ENCODE measurements at regions not wholly inside any gene's neighbourhood (a gene's known extent, or its start where the extent isn't known, plus 50 kb on each side); places are given as distances from the start of the nearest gene placed in this dataset.

GRCh38 chr2:108189316-108189715, 50.5 kb upstream of the SULT1C3 start:
- TF ChIP-seq CBX8 (IDR thresholded peaks at IDR 0.05; ENCODE audit: borderline replicate concordance, extremely low read depth, low read depth, low read length, poor library complexity, severe bottlenecking) (no peak), JUND (IDR thresholded peaks at IDR 0.05; ENCODE audit: borderline replicate concordance, low read depth, low read length) (no peak), JUND (tag; IDR thresholded peaks at IDR 0.05; ENCODE audit: borderline replicate concordance, low read depth, low read length) (no peak)
- DNase-seq (ENCODE audit: extremely low read depth in 1 of 4, low spot score in 3 of 4) (no peak), FAIRE-seq (no peak), ATAC-seq (no peak)
- WGBS (ENCODE audit: insufficient coverage, low coverage, missing lambda C conversion rate), result 0% methylated on average over 1 of the region's 1 CpG
- POLR2A ChIA-PET, result no interaction called here
- Histone ChIP-seq H3K27me3 (ENCODE audit: control insufficient read depth in 2 of 2, insufficient read depth in 2 of 2, low read length in 2 of 2) (no peaks in the 10 kb centered on the region), H2AFZ (ENCODE audit: low read depth, low read length) (peak overlapping the region; percentile 40; the same call in 1 of the 2 replicates), H3K4me1 (replicated peaks in 1 of 2; ENCODE audit: control insufficient read depth in 2 of 2, insufficient read depth in 2 of 2, low read length in 2 of 2) (no peaks in the 10 kb centered on the region), H3K4me2 (ENCODE audit: insufficient read depth, low read length) (no peak overlapping the region), H3K36me3 (ENCODE audit: control insufficient read depth, insufficient read depth, low read length) (no peaks in the 10 kb centered on the region), H3K9ac (ENCODE audit: insufficient read depth in 1 of 2, low read depth in 2 of 2, low read length in 2 of 2) (no peak overlapping the region), H4K20me1 (replicated peaks; ENCODE audit: control insufficient read depth, insufficient read depth, low read length) (no peaks in the 10 kb centered on the region), H3K4me3 (no peak overlapping the region), H3K79me2 (ENCODE audit: control insufficient read depth, insufficient read depth, low read length) (no peaks in the 10 kb centered on the region), H3K9me3 (replicated peaks; ENCODE audit: control insufficient read depth, insufficient read depth, low read depth, low read length) (no peaks in the 10 kb centered on the region), H3K9me1 (ENCODE audit: control insufficient read depth, insufficient read depth, low read length) (no peaks in the 10 kb centered on the region), H3K27ac (ENCODE audit: extremely low read depth, low read depth, low read length) (no peak overlapping the region)
- no TSS peak for BruUV-seq (replicated peaks)
- CTCF ChIA-PET (ENCODE audit: low intra/inter-chr PET ratio), result no interaction called here
- in situ Hi-C loops (cut with MboI), result no loop called here
- intact Hi-C loops (cut with micrococcal nuclease), result no loop called here
